ENCODE measurements at regions not wholly inside any gene's neighbourhood (a gene's known extent, or its start where the extent isn't known, plus 50 kb on each side); places are given as distances from the start of the nearest gene placed in this dataset.

DNA sequence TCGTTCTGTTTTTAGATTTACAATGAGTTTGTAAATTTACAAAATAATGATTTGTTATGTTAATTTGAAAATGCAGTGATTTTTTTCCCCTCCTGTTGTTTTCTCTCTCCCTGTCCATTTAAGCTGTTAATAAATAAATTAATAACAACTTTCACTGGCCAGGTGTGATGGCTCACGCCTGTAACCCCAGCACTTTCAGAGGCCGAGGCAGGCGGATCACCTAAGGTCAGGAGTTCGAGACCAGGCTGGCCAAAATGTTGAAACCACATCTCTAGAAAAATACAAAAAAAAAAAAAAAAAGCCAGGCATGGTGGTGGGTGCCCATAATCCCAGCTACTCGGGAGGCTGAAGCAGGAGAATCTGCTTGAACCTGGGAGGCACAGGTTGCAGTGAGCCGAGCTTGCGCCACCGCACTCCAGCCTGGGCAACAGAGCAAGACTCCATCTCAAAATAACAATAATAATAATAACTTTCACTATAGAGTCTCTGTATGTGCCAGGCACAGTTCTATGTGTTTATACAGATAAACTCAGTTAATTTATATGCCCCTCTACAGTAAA, 229.2 kb upstream of the ARGLU1 start:
- H3K4me1 ChIP-seq: no peaks in the 10 kb centered on the region
- no peaks in the 10 kb centered on the region for H3K36me3 ChIP-seq
- H3K4me3 ChIP-seq: no peak overlapping the region
- H3K27me3 ChIP-seq: no peaks in the 10 kb centered on the region
- H3K27ac ChIP-seq: no peak overlapping the region
- DNase-seq (ENCODE audit: low spot score in 2 of 2): no peak
- WGBS: 75% methylated on average over 9 of the region's 9 CpGs
- no peaks in the 10 kb centered on the region for H3K9me3 ChIP-seq
- TF ChIP-seq, protein P1, sequence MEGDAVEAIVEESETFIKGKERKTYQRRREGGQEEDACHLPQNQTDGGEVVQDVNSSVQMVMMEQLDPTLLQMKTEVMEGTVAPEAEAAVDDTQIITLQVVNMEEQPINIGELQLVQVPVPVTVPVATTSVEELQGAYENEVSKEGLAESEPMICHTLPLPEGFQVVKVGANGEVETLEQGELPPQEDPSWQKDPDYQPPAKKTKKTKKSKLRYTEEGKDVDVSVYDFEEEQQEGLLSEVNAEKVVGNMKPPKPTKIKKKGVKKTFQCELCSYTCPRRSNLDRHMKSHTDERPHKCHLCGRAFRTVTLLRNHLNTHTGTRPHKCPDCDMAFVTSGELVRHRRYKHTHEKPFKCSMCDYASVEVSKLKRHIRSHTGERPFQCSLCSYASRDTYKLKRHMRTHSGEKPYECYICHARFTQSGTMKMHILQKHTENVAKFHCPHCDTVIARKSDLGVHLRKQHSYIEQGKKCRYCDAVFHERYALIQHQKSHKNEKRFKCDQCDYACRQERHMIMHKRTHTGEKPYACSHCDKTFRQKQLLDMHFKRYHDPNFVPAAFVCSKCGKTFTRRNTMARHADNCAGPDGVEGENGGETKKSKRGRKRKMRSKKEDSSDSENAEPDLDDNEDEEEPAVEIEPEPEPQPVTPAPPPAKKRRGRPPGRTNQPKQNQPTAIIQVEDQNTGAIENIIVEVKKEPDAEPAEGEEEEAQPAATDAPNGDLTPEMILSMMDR (IDR thresholded peaks at IDR 0.05): no peak
- TF ChIP-seq EP300 (IDR thresholded peaks at IDR 0.05) (no peak), POLR2A (IDR thresholded peaks at IDR 0.05) (no peak), POLR2AphosphoS5 (IDR thresholded peaks at IDR 0.05) (no peak)

GRCh38 chr13:106796280-106797047, 228.5 kb upstream of the ARGLU1 start:
- Histone ChIP-seq H3K4me1 (no peaks in the 10 kb centered on the region), H3K4me3 (peak overlapping the region; percentile 35), H3K27me3 (no peaks in the 10 kb centered on the region), H3K27ac (no peak overlapping the region), H3K9me3 (no peaks in the 10 kb centered on the region), H3K36me3 (no peaks in the 10 kb centered on the region)
- 48% methylated on average over 16 of the region's 16 CpGs for WGBS
- DNase-seq (ENCODE audit: low spot score in 2 of 2): no peak
- no peak for TF ChIP-seq POLR2A (IDR thresholded peaks at IDR 0.05)
- TF ChIP-seq, protein P1 (IDR thresholded peaks at IDR 0.05): no peak
- no peak for TF ChIP-seq EP300 (IDR thresholded peaks at IDR 0.05)
- TF ChIP-seq POLR2AphosphoS5 (IDR thresholded peaks at IDR 0.05): no peak

GRCh38 chr13:106795847-106796246, 227.9 kb upstream of the ARGLU1 start:
- no peak for TF ChIP-seq EP300 (IDR thresholded peaks at IDR 0.05)
- no peak for TF ChIP-seq POLR2AphosphoS5 (IDR thresholded peaks at IDR 0.05)
- TF ChIP-seq, protein P1 (IDR thresholded peaks at IDR 0.05): no peak
- no peak for TF ChIP-seq POLR2A (IDR thresholded peaks at IDR 0.05)
- H3K4me1 ChIP-seq: no peaks in the 10 kb centered on the region
- H3K36me3 ChIP-seq: no peaks in the 10 kb centered on the region
- peak overlapping the region; percentile 35 for H3K4me3 ChIP-seq
- H3K27me3 ChIP-seq: no peaks in the 10 kb centered on the region
- 53% methylated on average over 9 of the region's 9 CpGs for WGBS
- no peak overlapping the region for H3K27ac ChIP-seq
- DNase-seq (ENCODE audit: low spot score in 2 of 2): no peak
- no peaks in the 10 kb centered on the region for H3K9me3 ChIP-seq

GRCh38 chr13:106794117-106794516, 226.2 kb upstream of the ARGLU1 start:
- whole genome bisulfite sequencing: 76% methylated on average over 4 of the region's 4 CpGs
- no peaks in the 10 kb centered on the region for H3K27me3 ChIP-seq
- H3K4me1 ChIP-seq: no peaks in the 10 kb centered on the region
- no peaks in the 10 kb centered on the region for H3K36me3 ChIP-seq
- no peaks in the 10 kb centered on the region for H3K9me3 ChIP-seq
- DNase-seq (ENCODE audit: low spot score in 2 of 2): no peak
- no peak overlapping the region for H3K4me3 ChIP-seq
- H3K27ac ChIP-seq: no peak overlapping the region
- TF ChIP-seq POLR2AphosphoS5 (IDR thresholded peaks at IDR 0.05) (no peak), POLR2A (IDR thresholded peaks at IDR 0.05) (no peak), EP300 (IDR thresholded peaks at IDR 0.05) (no peak)
- TF ChIP-seq, protein P1 (IDR thresholded peaks at IDR 0.05): no peak

DNA sequence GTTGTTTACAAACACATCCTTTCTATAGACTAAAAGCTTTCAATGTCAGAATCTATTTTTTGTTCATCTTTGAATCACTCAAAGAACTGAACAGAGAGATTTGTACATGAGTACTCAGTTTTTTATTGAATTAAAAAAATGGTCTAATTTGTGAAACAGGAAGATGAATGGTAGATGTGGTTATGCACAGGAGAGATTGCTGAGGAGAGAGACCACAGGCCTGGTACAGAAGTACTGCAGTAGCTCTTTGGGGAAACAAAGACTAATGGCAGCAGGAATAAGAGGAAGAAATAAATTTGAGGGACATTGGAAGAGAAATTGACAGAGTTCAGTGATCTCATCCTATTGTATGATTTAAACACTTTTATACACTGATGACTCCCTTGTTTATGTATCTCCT, 222.0 kb upstream of the ARGLU1 start:
- TF ChIP-seq POLR2A (IDR thresholded peaks at IDR 0.05): no peak
- TF ChIP-seq POLR2AphosphoS5 (IDR thresholded peaks at IDR 0.05): no peak
- TF ChIP-seq, protein P1 (IDR thresholded peaks at IDR 0.05): no peak
- no peak for TF ChIP-seq EP300 (IDR thresholded peaks at IDR 0.05)
- H3K36me3 ChIP-seq: no peaks in the 10 kb centered on the region
- H3K4me1 ChIP-seq: no peaks in the 10 kb centered on the region
- no peak for DNase-seq (ENCODE audit: low spot score in 2 of 2)
- no peaks in the 10 kb centered on the region for H3K9me3 ChIP-seq
- no peak overlapping the region for H3K4me3 ChIP-seq
- H3K27me3 ChIP-seq: no peaks in the 10 kb centered on the region
- H3K27ac ChIP-seq: no peak overlapping the region
